ENCODE measurements at regions not wholly inside any gene's neighbourhood (a gene's known extent, or its start where the extent isn't known, plus 50 kb on each side); places are given as distances from the start of the nearest gene placed in this dataset.

- peak in 1 of 5 donors; percentile 33 for DNase-seq
- peaks cover 1 to 4% of the 10 kb centered on the region in 2 donors for H3K27me3 Mint-ChIP-seq
- no peaks in the 10 kb centered on the region for H3K36me3 Mint-ChIP-seq
- Histone ChIP-seq H3K9me3 (ENCODE audit: low read length) (no peaks in the 10 kb centered on the region), H3K4me1 (ENCODE audit: insufficient read depth, low read length) (no peaks in the 10 kb centered on the region), H3K36me3 (ENCODE audit: insufficient read depth, low read length) (no peaks in the 10 kb centered on the region), H3K4me3 (ENCODE audit: low read length) (no peak overlapping the region), H3K27me3 (ENCODE audit: insufficient read depth, low read length, poor library complexity, severe bottlenecking) (no peaks in the 10 kb centered on the region), H3K27ac (ENCODE audit: low read depth, low read length) (no peak overlapping the region)
- no peak overlapping the region for H3K27ac Mint-ChIP-seq
- no peaks in the 10 kb centered on the region for H3K4me1 Mint-ChIP-seq
- ChIA-PET CTCF (no interaction called here), POLR2A (no interaction called here)
- H3K9me3 Mint-ChIP-seq, result no peaks in the 10 kb centered on the region
- H3K4me3 Mint-ChIP-seq, result no peak overlapping the region
Measured at GRCh38 chr2:10241641-10242430, 60.9 kb upstream of the HPCAL1 start.

GRCh38 chr2:10242451-10242850 lies 60.3 kb upstream of the HPCAL1 start:
- no peak overlapping the region for H3K27ac Mint-ChIP-seq

GRCh38 chr2:10242998-10243925 lies 59.4 kb upstream of the HPCAL1 start:
- Histone ChIP-seq H3K27ac (ENCODE audit: low read depth, low read length) (no peak overlapping the region), H3K36me3 (ENCODE audit: insufficient read depth, low read length) (no peaks in the 10 kb centered on the region), H3K4me3 (ENCODE audit: low read length) (no peak overlapping the region), H3K27me3 (ENCODE audit: insufficient read depth, low read length, poor library complexity, severe bottlenecking) (no peaks in the 10 kb centered on the region), H3K9me3 (ENCODE audit: low read length) (no peaks in the 10 kb centered on the region), H3K4me1 (ENCODE audit: insufficient read depth, low read length) (no peaks in the 10 kb centered on the region)
- Mint-ChIP-seq H3K4me3 (no peak overlapping the region), H3K4me1 (no peaks in the 10 kb centered on the region), H3K27me3 (peaks cover 0 to 4% of the 10 kb centered on the region in 2 donors), H3K27ac (peak overlapping the region in 1 of 8 donors; percentile 94), H3K9me3 (no peaks in the 10 kb centered on the region), H3K36me3 (no peaks in the 10 kb centered on the region)
- ChIA-PET CTCF (no interaction called here), POLR2A (no interaction called here)
- DNase-seq, result peak in 1 of 5 donors; percentile 46

More at GRCh38 chr2:10242451-10242850, 60.3 kb upstream of the HPCAL1 start:
- H3K36me3 ChIP-seq (ENCODE audit: insufficient read depth, low read length), result no peaks in the 10 kb centered on the region
- H3K4me3 ChIP-seq (ENCODE audit: low read length), result no peak overlapping the region
- Mint-ChIP-seq H3K27me3 (peaks cover 0 to 4% of the 10 kb centered on the region in 2 donors), H3K4me1 (no peaks in the 10 kb centered on the region), H3K9me3 (no peaks in the 10 kb centered on the region), H3K4me3 (no peak overlapping the region), H3K36me3 (no peaks in the 10 kb centered on the region)
- CTCF ChIA-PET, result no interaction called here
- no peak overlapping the region for H3K27ac ChIP-seq (ENCODE audit: low read depth, low read length)
- H3K4me1 ChIP-seq (ENCODE audit: insufficient read depth, low read length), result no peaks in the 10 kb centered on the region
- DNase-seq, result peak in 1 of 5 donors; percentile 11
- POLR2A ChIA-PET, result no interaction called here
- H3K27me3 ChIP-seq (ENCODE audit: insufficient read depth, low read length, poor library complexity, severe bottlenecking), result no peaks in the 10 kb centered on the region
- H3K9me3 ChIP-seq (ENCODE audit: low read length), result no peaks in the 10 kb centered on the region

- Histone ChIP-seq H3K27ac (ENCODE audit: low read depth, low read length) (no peak overlapping the region), H3K36me3 (ENCODE audit: insufficient read depth, low read length) (no peaks in the 10 kb centered on the region), H3K4me1 (ENCODE audit: insufficient read depth, low read length) (no peaks in the 10 kb centered on the region), H3K27me3 (ENCODE audit: insufficient read depth, low read length, poor library complexity, severe bottlenecking) (no peaks in the 10 kb centered on the region), H3K4me3 (ENCODE audit: low read length) (no peak overlapping the region), H3K9me3 (ENCODE audit: low read length) (no peaks in the 10 kb centered on the region)
- Mint-ChIP-seq H3K9me3 (peaks cover 0 to 5% (median 0%) of the 10 kb centered on the region in 5 donors), H3K4me1 (no peaks in the 10 kb centered on the region), H3K4me3 (no peak overlapping the region), H3K27me3 (peaks cover 0 to 4% of the 10 kb centered on the region in 2 donors), H3K36me3 (peaks cover 0 to 1% (median 0%) of the 10 kb centered on the region in 3 donors), H3K27ac (no peak overlapping the region)
- ChIA-PET CTCF (no interaction called here), POLR2A (no interaction called here)
- DNase-seq, result peak in 1 of 5 donors; percentile 37
Measured at GRCh38 chr2:10243926-10244270, 58.8 kb upstream of the HPCAL1 start.

GRCh38 chr2:10245021-10245420 lies 57.7 kb upstream of the HPCAL1 start:
- H3K27ac ChIP-seq (ENCODE audit: low read depth, low read length), result no peak overlapping the region
- H3K4me3 ChIP-seq (ENCODE audit: low read length), result no peak overlapping the region
- peaks cover 0 to 4% of the 10 kb centered on the region in 2 donors for H3K27me3 Mint-ChIP-seq
- no peaks in the 10 kb centered on the region for H3K27me3 ChIP-seq (ENCODE audit: insufficient read depth, low read length, poor library complexity, severe bottlenecking)
- H3K9me3 ChIP-seq (ENCODE audit: low read length), result no peaks in the 10 kb centered on the region
- H3K4me3 Mint-ChIP-seq, result no peak overlapping the region
- no peak for DNase-seq
- peaks cover 2 to 13% (median 9%) of the 10 kb centered on the region in 5 donors for H3K9me3 Mint-ChIP-seq
- no peak overlapping the region for H3K27ac Mint-ChIP-seq
- no peaks in the 10 kb centered on the region for H3K36me3 ChIP-seq (ENCODE audit: insufficient read depth, low read length)
- no peaks in the 10 kb centered on the region for H3K4me1 ChIP-seq (ENCODE audit: insufficient read depth, low read length)
- peaks cover 0 to 5% (median 0%) of the 10 kb centered on the region in 3 donors for H3K36me3 Mint-ChIP-seq
- ChIA-PET CTCF (interaction anchor here (0.6 kb wide), 1 partner anchor 1243 kb away, joined by 3 read pairs; no protein-coding TSS in a partner anchor), POLR2A (no interaction called here)
- H3K4me1 Mint-ChIP-seq, result no peaks in the 10 kb centered on the region

GRCh38 chr2:10245661-10246060 lies 57.0 kb upstream of the HPCAL1 start:
- DNase-seq, result peak in 1 of 5 donors; percentile 32
- POLR2A ChIA-PET, result no interaction called here
- CTCF ChIA-PET, result no interaction called here
- Mint-ChIP-seq H3K9me3 (peaks cover 4 to 19% (median 15%) of the 10 kb centered on the region in 5 donors), H3K4me1 (no peaks in the 10 kb centered on the region), H3K27ac (no peak overlapping the region), H3K27me3 (peaks cover 0 to 4% of the 10 kb centered on the region in 2 donors), H3K4me3 (no peak overlapping the region), H3K36me3 (peaks cover 0 to 8% (median 0%) of the 10 kb centered on the region in 3 donors)
- Histone ChIP-seq H3K27ac (ENCODE audit: low read depth, low read length) (no peak overlapping the region), H3K36me3 (ENCODE audit: insufficient read depth, low read length) (no peaks in the 10 kb centered on the region), H3K4me3 (ENCODE audit: low read length) (no peak overlapping the region), H3K9me3 (ENCODE audit: low read length) (no peaks in the 10 kb centered on the region), H3K27me3 (ENCODE audit: insufficient read depth, low read length, poor library complexity, severe bottlenecking) (no peaks in the 10 kb centered on the region), H3K4me1 (ENCODE audit: insufficient read depth, low read length) (no peaks in the 10 kb centered on the region)

- Histone ChIP-seq H3K4me1 (ENCODE audit: insufficient read depth, low read length) (no peaks in the 10 kb centered on the region), H3K4me3 (ENCODE audit: low read length) (no peak overlapping the region), H3K9me3 (ENCODE audit: low read length) (no peaks in the 10 kb centered on the region), H3K27me3 (ENCODE audit: insufficient read depth, low read length, poor library complexity, severe bottlenecking) (no peaks in the 10 kb centered on the region), H3K36me3 (ENCODE audit: insufficient read depth, low read length) (no peaks in the 10 kb centered on the region), H3K27ac (ENCODE audit: low read depth, low read length) (no peak overlapping the region)
- no peak overlapping the region for H3K27ac Mint-ChIP-seq
- ChIA-PET CTCF (no interaction called here), POLR2A (no interaction called here)
- peaks cover 0 to 4% of the 10 kb centered on the region in 2 donors for H3K27me3 Mint-ChIP-seq
- peaks cover 0 to 10% (median 0%) of the 10 kb centered on the region in 3 donors for H3K36me3 Mint-ChIP-seq
- no peaks in the 10 kb centered on the region for H3K4me1 Mint-ChIP-seq
- peak in 1 of 5 donors; percentile 8 for DNase-seq
- H3K9me3 Mint-ChIP-seq, result peaks cover 9 to 23% (median 17%) of the 10 kb centered on the region in 5 donors
- H3K4me3 Mint-ChIP-seq, result no peak overlapping the region
Measured at GRCh38 chr2:10246370-10246769, 56.3 kb upstream of the HPCAL1 start.

- POLR2A ChIA-PET, result no interaction called here
Measured at GRCh38 chr2:10246831-10247230, 55.9 kb upstream of the HPCAL1 start.

More at GRCh38 chr2:10246831-10247230, 55.9 kb upstream of the HPCAL1 start:
- Histone ChIP-seq H3K4me1 (ENCODE audit: insufficient read depth, low read length) (no peaks in the 10 kb centered on the region), H3K27ac (ENCODE audit: low read depth, low read length) (no peak overlapping the region), H3K27me3 (ENCODE audit: insufficient read depth, low read length, poor library complexity, severe bottlenecking) (no peaks in the 10 kb centered on the region), H3K4me3 (ENCODE audit: low read length) (no peak overlapping the region), H3K9me3 (ENCODE audit: low read length) (no peaks in the 10 kb centered on the region), H3K36me3 (ENCODE audit: insufficient read depth, low read length) (no peaks in the 10 kb centered on the region)
- Mint-ChIP-seq H3K27ac (no peak overlapping the region), H3K4me3 (no peak overlapping the region), H3K9me3 (peaks cover 11 to 23% (median 17%) of the 10 kb centered on the region in 5 donors), H3K27me3 (no peaks in the 10 kb centered on the region), H3K36me3 (peaks cover 0 to 10% (median 1%) of the 10 kb centered on the region in 3 donors), H3K4me1 (no peaks in the 10 kb centered on the region)
- CTCF ChIA-PET, result no interaction called here
- no peak for DNase-seq

Data from CD8-positive, alpha-beta memory T cell (primary cell).